Lower leg skin (tissue), 3 donors: ENCODE measurements at regions not wholly inside any gene's neighbourhood (a gene's known extent, or its start where the extent isn't known, plus 50 kb on each side); places are given as distances from the start of the nearest gene placed in this dataset.

Experiments used
- CTCF ChIP-seq, 3 donors: fragments of 450-650 bp; IDR thresholded peaks; one replicate each; pipeline ENCODE4 v1.5.1; 2016; ENCODE audit warnings: antibody characterized with exemption in 3 of 3, mild to moderate bottlenecking in 3 of 3, moderate library complexity in 2 of 3
- POLR2A ChIP-seq, 2 donors: fragments of 450-650 bp; IDR thresholded peaks; one replicate each; pipeline ENCODE4 v1.6.1; 2016 to 2017; ENCODE audit warnings: antibody characterized with exemption in 2 of 2, mild to moderate bottlenecking in 1 of 2, moderate library complexity in 1 of 2

DNA sequence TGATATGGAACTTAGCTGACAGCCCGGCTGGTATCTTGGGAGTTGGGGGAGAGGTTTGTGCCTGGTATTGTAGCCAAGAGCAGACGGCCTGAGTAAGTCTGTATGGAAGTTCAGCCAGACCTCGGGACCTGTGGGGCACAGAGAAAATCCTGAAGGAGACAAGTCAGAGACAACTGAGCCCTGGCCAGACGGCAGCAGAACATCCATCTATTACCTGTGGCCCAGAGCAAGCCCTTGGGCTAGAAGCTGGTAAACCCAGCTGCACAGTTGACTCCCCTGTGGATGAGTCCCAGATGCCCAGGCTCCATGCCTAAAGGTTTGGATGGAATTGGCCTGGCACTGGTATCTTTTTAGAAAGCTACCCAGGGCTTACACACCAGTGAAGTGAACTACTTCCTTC, 70.4 kb upstream of the DLG1 start:
- no peak for TF ChIP-seq CTCF (IDR thresholded peaks at IDR 0.05)
- no peak for TF ChIP-seq POLR2A (IDR thresholded peaks at IDR 0.05)
